Fibroblast of lung (primary cell): ENCODE measurements at regions not wholly inside any gene's neighbourhood (a gene's known extent, or its start where the extent isn't known, plus 50 kb on each side); places are given as distances from the start of the nearest gene placed in this dataset.

Experiments used
- EZH2 ChIP-seq: IDR thresholded peaks from 2 replicates; pipeline ENCODE4 v1.5.1; 2012; ENCODE audit warnings: low read length, control low read depth, mild to moderate bottlenecking; ENCODE audit errors: missing control alignments
- TF ChIP-seq, protein P1 (sequence below), 2 donors: IDR thresholded peaks in 1 of 2; conservative IDR thresholded peaks in 1 of 2; 1 replicate in 1 of 2; 2 replicates in 1 of 2; pipeline ENCODE4 v1.5.1; 2011 to 2012; ENCODE audit warnings: low read length in 2 of 2, control low read depth in 1 of 2, inconsistent platforms in 1 of 2, low read depth in 1 of 2, mild to moderate bottlenecking in 1 of 2

DNA sequence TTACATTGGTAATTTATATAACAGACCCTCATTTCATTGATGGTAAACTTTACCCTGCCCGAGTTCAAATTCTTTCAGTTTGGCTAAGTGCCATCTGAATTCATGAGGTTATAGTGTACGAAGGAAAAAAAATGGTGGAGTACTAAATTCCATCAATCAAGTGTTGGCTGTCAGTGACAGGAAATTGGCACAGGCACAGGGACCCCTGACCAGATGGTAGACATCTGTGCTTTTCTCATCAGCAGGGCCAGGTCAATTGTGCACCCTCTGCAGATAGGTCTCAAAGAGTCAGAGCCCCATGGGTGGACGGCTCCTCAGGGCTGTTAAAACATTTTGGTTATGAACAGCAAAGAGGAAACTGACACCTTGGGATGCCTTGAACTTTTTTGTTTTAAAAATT is 439.2 kb downstream of the SETBP1 start:
- TF ChIP-seq, protein P1, sequence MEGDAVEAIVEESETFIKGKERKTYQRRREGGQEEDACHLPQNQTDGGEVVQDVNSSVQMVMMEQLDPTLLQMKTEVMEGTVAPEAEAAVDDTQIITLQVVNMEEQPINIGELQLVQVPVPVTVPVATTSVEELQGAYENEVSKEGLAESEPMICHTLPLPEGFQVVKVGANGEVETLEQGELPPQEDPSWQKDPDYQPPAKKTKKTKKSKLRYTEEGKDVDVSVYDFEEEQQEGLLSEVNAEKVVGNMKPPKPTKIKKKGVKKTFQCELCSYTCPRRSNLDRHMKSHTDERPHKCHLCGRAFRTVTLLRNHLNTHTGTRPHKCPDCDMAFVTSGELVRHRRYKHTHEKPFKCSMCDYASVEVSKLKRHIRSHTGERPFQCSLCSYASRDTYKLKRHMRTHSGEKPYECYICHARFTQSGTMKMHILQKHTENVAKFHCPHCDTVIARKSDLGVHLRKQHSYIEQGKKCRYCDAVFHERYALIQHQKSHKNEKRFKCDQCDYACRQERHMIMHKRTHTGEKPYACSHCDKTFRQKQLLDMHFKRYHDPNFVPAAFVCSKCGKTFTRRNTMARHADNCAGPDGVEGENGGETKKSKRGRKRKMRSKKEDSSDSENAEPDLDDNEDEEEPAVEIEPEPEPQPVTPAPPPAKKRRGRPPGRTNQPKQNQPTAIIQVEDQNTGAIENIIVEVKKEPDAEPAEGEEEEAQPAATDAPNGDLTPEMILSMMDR (conservative IDR thresholded peaks at IDR 0.05 in 1 of 2, IDR thresholded peaks at IDR 0.05 in 1 of 2; ENCODE audit: low read depth in 1 of 2, low read length in 2 of 2), result no peak
- no peak for TF ChIP-seq EZH2
